IPS-NIHi11 (cell line): ENCODE measurements at regions not wholly inside any gene's neighbourhood (a gene's known extent, or its start where the extent isn't known, plus 50 kb on each side); places are given as distances from the start of the nearest gene placed in this dataset.
"Not testable (repeated sequence)": the region's sequence is repeated elsewhere in the genome, so short reads cannot be mapped to it uniquely, and the experiment has no call there.

Experiments used
- DNase-seq: peaks from one replicate; pipeline ENCODE4 v3.0.0; 2012; ENCODE audit warnings: mixed read lengths, low spot score

DNA sequence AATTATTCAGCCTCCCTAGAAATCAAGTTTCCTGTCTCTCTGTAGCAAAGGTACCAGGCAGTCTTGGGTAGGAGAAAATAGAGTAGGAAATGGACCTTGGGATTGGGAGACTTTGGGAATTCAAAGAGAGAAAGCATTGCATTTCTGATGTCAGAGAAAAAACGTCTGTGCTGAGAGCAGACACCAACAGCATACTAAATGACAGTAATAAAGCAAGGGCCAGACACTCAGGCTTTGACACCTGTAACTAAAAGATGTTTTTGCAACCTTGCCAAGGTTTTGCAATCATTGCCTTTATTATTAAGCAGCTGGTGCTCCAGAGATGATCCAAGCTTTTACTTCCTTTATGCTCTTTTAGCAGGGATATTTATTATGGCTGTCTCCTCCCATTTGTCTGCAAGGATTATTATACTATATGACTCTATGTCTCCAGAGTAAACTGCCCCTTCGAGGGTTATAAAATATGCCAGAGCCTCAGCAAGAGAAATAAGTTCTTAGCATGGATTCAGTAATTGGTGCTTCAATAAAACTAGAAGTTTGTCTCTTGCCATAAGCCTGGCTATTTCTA, 85.2 kb upstream of the GRAMD1B start:
- no peak for DNase-seq

DNA sequence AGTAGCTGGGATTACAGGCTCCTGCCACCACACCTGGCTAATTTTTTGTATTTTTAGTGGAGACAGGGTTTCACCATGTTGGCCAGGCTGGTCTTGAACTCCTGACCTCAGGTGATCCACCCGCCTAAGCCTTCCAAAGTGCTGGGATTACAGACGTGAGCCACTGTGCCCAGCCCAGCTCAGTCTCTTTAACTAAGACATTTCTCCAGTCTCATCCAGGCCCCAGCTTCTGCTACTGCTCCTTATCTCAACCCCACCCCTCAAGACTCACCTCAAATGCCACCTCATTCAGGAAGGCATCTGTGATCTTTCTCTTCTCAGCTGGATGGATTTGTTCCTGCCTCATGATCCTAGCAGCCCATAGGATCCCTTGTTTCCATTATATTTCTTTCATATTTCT, 85.9 kb upstream of the GRAMD1B start:
- not testable (repeated sequence) for DNase-seq

DNA sequence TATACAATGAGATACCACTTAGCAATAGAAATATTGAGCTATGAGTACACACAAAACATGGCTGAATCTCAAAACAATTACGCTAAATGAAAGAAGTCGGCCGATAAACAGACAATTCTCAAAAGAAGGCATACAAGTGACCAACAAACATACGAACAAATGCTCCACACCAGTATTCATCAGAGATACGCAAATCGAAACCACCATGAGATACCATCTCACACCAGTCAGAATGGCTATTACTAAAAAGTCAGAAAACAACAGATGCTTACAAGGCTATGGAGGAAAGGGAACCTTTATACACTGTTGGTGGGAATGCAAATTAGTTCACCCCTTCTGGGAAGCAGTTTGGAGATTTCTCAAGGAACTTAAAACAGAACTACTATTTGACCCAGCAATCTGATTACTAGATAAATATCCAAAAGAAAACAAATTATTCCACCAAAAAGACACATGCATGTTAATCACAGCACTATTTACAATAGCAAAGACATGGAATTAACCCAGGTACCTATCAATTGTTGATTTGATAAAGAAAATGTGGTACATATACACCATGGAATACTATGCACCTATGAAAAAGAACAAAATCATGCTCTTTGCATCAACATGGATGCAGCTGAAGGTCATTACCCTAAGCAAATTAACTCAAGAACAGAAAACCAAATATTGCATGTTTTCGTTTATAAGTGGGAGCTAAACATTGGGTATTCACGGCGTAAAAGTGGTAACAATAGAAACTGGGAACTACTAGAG, 90.9 kb upstream of the GRAMD1B start:
- no peak for DNase-seq

DNA sequence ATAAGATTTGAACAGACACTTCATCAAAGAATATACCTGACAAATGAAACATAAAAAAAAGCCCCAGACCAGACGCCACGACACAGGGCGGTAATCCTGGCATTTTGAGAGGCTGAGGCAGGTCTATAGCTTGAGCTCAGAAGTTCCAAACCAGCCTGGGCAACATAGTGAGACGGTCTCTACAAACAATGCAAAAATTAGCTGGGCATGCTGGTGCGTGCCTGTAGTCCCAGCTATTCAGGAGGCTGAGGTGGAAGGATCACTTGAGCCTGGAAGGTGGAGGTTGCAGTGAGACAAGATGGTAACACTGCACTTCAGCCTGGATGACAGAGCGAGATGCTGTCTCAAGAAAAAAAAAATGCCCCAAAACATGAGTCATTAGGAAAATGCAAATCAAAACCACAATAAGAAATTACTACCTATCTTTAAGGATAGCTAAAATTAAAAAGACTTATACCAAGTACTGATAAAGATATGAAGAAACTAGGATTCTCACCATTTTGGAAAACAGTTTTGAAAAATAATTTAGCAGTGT, 91.7 kb upstream of the GRAMD1B start:
- no peak for DNase-seq

DNA sequence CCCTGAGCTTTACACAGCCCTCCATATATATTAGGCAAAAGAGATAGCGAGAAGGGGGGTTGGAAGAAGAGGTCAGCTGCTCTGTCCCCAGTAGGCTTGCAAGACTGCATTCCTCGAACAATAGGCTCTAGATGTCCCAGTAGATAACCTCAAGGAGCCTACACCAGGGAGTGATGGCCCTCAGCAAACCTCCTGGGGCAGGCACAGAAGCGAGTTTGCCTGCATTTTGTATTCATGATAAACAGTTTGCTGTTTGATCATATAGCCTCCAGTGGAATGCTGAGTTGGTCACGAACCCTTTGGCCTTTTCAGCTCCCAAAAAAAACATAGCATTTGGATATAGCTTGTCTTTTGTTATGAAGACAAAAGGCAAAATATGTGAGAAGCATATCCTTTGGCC, 95.1 kb upstream of the GRAMD1B start:
- no peak for DNase-seq

DNA sequence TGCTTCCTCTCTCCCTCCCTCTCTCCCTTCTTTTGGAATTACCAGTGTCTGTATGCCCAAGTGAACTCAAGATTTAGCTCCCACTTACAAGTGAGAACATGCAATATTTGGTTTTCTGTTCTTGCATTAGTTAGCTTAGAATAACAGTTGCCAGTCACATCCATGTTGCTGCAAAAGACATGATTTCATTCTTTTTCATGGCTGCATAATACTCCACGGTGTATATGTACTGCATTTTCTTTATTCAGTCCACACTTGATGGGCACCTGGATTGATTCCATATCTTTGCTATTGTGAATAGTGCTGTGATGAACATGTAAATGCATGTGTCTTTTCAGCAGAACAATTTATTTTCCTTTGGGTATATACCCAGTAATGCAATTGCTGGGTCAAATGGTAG, 97.5 kb upstream of the GRAMD1B start:
- DNase-seq, result not testable (repeated sequence)

DNA sequence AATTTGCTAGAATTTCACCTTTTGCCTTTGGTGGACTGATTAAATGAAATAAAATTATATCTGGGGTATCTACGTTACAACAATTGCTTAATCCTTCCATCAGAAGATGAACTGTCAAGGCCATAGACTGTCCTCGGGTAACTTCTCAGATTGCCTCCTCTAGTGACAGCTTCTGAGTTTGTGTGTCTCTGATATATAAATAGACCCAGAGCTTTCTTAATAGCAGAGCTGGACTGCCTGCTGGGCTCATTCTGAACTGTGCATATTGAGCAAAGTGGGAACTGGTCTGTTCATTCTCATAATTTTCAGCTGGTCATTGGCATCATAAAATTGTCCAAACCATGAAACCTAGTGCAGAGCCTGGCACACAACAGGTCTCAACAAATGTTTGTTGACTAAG, 99.1 kb upstream of the GRAMD1B start:
- no peak for DNase-seq

DNA sequence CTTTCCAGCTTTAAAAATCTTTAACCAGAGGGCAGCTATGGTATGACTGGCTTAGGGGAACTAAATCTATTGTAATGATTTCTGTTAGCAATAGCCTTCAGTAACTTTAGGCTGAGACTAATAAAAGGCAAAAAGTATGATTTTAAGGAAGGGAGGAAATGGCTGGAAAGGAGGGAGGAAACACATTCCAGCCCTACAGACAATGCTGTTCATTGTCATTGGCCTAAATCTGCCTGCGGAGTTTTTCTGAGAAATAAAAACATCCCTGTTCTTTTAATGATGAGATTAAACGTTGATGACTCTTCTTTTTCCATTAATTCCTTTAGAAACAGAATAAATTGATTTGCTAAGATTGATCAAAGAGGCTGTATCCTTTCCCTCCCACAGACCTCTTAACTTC, 99.6 kb upstream of the GRAMD1B start:
- DNase-seq, result no peak

DNA sequence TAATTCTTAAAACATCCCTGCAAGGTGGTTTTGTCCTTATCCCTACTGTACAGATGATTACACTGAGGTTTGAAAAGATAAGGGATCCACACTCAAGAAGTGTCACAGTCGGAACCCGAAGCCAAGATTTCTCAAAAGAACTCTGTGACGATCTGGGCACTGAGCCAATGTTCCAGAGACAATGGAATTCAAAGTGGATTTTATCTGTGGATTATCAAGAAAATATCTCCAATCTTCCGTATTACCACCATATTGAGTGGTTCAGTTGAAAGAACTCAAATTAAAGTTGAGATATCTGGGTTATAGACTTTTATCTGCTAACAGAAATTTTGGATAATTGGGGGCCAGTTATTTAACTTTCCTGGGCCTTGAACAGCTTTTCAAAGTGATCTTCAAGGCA, 100.0 kb upstream of the GRAMD1B start:
- no peak for DNase-seq

DNA sequence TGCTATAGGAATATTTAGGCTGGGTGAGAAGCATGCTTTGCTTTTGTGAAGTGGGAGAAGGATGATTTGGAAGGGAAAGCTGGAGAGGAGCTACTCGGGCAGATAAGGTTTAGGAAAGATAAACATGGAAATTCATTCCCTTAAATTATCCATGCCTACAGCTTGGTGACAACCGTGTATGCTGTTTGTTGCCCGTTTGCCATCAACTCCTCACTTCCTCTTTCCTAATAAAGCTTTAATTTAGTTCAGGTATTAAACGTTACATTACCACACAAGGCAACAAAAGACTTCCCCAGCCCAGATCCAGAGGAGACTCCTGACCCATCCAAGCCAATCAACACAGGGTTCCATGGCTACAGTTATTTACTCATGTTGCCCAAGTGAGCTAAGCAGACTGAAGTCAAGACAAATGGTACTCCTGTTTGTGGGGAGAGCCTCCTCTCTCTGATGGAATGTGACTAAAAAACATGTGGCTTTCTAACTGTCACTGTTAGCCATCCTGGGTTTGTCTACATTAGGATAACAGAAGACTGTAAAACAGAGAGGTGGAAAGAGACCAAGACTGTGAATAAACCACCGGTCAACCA, 101.7 kb upstream of the GRAMD1B start:
- DNase-seq, result no peak

DNA sequence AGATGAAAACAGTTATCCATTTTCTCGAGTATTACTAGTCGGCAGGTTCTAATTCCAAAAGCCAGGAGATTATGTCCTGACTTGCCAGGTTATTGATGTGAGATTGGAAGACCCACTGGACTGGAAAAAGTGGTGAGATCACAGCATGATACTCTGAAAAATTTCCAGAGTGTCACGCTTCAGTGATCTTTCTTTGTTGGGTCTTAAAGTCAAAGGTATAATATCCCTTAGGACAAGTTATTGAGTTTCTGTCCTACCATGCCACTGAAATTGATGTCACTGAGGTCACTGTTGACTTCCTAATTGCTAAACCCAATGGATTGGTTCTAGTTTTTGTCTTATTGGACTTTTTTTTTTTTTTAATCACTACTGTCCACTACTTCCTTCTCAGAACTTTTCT, 104.5 kb upstream of the GRAMD1B start:
- DNase-seq, result no peak

DNA sequence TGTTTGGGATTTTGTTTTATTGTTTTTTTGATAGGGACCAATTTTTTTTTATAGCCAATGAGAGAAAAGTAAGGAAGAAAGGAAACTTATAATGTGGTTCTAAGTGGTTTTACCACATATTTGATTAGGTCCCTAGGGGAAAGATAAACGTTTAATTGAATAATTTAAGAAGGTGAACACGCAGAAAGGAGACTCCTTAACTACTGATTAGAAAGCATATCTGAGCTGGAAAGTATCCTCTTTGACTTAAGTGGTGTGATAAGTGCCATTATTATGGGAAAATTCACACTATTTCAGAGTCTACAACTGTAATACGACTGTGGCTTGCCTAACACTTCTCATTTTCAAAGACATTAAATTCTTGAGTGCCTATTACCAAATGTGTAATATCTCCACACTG, 106.5 kb upstream of the GRAMD1B start:
- no peak for DNase-seq

DNA sequence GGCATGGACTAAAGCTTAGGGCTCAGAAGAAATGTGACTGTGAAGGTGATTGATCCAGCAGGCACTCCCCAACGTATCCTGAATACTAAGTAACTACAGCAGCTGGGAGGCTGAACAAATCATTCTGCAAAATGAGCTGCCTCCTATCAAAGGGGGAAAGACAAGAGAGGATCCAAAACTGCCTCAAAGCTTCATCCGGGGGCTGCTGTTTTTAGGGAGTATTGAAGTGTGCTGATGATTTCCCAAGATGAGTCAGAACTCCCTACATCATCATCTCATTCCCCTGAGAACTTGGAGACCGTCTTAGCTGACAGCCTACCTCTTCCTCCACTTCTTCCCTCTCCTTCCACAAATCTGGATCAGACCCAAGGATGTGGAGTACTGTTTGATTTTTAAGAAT, 108.4 kb upstream of the GRAMD1B start:
- DNase-seq, result no peak

DNA sequence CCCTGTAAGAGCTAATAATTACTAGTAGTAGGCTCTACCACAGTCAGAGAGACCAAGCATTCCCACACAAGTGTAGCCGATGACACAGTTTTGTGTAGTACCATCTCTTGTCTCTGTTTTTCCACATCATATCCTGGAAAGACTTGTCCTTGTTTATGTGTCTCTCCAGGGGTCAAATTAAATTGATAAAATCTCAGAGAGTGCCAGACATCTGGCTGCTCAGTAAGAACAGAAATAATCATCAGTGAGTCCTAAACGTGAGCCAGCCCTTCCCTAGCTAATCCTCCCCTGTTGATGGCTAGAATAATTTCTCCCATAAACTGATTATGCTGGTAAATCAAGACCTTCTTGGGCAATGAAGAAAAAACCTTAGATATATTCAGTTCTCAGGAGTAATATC, 111.4 kb upstream of the GRAMD1B start:
- no peak for DNase-seq

DNA sequence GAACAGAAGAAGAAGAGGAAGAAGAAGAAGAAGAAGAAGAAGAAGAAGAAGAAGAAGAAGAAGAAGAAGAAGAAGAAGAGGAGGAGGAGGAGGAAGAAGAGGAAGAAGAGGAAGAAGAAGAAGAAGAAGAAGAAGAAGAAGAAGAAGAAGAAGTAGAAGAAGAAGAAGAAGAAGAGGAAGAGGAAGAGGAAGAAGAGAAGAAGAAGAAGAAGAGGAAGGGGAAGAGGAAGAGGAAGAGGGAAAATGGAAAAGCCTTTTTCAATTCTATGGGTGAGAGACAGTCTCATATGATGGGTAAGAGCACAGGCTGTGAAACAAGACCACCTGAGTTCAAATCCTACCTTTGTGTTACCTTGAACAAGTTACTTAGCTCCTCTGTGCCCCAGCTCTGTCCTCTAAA, 111.9 kb upstream of the GRAMD1B start:
- not testable (repeated sequence) for DNase-seq

DNA sequence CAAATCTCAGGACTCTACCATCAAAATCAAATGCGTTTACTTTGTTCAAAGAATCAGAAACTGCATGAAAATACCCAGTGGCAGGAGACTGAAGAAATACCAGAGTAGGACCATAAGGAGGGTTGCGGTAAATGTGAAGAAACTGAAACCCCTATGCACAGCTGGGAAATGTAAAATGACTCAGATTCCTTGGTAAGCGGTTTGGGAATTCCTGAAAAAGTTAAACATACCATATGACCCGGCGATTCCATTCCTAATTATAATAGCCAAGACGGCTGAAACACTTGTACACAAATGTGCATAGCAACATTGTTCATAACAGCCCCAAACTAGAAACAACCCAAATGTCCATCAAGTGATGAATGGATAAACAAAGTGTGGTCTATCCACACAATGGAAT, 114.1 kb upstream of the GRAMD1B start:
- DNase-seq, result no peak

DNA sequence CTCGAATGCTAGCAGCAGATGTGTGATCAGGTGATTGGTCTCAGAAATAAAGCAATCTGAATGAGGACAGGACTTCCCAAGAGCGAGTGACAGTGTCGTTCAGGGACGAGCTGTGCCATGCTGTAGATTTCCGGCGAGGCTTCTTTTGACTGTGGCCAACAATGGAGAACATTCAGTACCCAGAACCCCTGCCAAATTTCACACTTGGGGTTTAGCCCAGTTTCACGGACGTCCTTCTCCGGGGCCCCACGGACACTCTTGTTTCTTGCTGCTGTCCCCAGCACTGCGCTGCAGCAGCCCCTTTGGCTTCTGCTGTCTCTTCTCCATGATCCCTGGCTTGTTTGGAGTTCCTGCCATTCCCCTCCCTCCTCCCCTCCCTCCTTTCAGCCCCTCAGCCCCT, 115.1 kb upstream of the GRAMD1B start:
- DNase-seq, result no peak

DNA sequence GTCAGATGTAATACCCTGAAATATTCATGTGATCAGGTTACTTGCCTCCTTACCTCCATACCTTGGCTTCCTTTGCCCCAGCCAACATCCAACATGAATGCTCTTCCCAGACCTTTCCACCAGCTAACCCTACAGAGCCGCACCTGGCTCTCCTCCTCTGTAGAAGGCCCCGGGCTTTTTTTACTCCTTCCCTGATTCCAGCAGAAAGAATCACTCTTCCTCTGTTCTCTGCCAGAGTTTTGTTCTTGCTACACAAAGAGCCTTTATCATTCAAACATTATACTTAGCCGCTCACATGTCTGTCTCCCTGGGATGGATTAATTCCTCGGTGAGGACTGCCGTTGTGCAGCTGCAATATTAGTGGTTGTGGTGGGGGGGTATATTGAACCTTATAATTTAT, 116.8 kb upstream of the GRAMD1B start:
- peak; percentile 33 for DNase-seq

DNA sequence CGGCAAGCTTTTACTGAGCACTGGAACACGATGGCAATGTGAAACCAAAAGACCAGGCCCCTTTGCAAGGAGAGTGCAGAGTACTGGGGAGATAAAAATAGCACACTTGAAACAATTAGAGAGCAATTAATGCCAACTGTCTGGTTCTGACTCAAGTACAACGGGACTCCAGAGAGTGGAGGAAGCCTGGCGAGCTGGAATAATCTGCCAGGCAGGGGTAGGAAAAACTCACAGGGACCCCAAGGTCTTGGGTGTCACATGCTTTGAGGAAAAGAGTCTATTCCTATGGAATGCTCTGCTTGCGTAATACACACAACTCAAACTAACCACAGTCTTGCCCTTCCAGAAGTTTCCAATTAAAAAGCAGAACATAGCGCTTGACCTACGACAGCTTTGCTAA, 113.0 kb upstream of the CLMP start:
- DNase-seq, result no peak

DNA sequence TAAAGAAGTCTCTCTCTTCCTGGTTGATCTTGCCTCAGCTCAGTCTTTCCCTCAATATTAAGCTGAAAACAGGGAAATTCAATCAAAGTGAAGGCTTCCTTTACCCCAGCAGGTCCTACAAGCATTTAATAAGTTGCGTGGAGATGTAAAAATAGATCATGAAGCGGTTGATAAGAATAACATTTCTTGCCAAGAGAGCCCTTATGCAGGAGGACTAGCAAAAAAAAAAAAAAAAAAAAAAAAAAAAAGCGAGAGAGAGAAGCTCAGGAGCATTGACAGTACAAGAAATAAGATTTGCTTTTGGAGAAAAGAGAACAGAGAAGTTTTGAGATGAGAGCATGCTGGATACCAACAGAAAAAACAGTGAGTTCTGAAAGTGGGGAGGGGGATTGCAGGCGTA, 112.2 kb upstream of the CLMP start:
- no peak for DNase-seq

DNA sequence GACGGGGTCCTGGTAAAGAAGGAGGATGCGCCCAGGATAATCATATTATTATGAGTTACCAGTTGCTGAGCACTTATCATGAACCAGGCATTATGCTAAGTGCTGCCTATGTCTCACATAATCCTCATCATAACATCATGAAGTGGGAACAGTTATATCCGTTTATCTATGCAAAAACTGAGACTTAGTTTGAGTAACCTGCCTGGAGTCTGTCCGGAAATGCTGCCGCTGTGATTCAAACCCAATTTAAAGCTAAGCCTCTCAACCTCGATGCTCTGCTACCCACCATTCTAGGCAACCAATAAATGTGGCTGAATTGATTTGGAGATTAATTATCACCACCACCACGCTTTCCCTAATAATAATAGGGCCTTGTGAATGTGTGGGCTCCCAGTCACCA, 111.5 kb upstream of the CLMP start:
- no peak for DNase-seq

DNA sequence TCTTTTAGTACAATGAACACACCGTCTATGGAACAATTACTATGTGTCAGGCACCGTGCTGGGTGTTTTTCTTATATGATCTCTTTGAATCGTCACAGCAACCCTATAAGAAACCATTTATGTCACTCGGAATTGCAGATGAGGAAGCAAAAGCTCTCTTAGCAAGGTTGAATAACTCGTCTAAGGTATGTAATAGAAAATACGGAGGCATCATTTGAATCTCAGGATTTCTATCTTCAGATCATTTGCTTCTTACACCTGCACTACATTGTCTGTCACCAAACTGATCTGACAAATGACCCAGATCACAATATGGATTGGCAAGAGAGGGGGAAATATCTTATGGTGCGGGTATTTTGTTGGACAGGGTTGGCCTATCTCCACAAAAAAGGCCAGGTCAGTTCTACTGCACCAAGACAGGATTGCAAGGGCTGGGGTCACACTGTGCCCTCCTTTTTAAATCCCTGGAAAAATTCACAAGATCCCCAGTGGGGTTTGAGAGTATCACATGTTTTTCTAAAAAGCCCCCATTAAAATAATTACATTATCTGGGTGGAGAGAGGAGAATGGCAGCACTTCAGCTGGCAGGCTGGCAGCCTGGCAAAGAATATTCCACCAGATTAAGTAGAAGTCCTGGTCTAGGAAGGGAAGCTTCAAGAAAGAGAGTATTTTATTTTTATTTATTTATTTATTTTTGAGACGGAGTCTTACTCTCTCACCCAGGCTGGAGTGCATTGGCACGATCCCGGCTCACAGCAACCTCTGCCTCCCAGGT, 110.7 kb upstream of the CLMP start:
- DNase-seq, result no peak
